AG09319 (cell line): ENCODE measurements at regions not wholly inside any gene's neighbourhood (a gene's known extent, or its start where the extent isn't known, plus 50 kb on each side); places are given as distances from the start of the nearest gene placed in this dataset.
"Not testable (repeated sequence)": the region's sequence is repeated elsewhere in the genome, so short reads cannot be mapped to it uniquely, and the experiment has no call there.

ENCODE experiments used
- DNase-seq: peaks from one replicate; pipeline ENCODE4 v3.0.0-alpha.2; 2010; ENCODE audit warnings: low read depth; ENCODE audit errors: extremely low read depth
- TF ChIP-seq, protein P1 (sequence below): IDR thresholded peaks from 2 replicates; pipeline ENCODE4 v1.5.1; 2011; ENCODE audit warnings: low read depth, mild to moderate bottlenecking, inconsistent platforms, low read length, moderate library complexity

DNA sequence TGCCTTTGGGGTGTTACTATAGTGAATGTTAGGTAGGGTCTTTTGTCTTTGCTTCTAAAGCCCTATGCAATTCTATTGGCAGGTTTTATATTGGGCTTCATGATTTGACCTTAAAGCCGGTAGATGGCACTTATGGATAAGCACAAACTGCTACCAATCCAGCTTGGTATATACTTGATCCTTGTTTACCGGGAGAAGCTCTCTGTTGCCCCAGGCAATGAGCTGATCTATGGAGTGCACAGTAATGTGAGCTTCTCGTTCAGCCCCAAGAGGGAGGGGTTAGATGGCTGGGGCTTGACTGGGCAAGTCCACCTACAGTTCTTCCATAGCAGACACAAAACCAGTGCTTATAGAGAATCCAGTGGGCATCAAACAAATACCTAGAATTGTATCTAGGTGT is 287.2 kb upstream of the CT83 start:
- TF ChIP-seq, protein P1, sequence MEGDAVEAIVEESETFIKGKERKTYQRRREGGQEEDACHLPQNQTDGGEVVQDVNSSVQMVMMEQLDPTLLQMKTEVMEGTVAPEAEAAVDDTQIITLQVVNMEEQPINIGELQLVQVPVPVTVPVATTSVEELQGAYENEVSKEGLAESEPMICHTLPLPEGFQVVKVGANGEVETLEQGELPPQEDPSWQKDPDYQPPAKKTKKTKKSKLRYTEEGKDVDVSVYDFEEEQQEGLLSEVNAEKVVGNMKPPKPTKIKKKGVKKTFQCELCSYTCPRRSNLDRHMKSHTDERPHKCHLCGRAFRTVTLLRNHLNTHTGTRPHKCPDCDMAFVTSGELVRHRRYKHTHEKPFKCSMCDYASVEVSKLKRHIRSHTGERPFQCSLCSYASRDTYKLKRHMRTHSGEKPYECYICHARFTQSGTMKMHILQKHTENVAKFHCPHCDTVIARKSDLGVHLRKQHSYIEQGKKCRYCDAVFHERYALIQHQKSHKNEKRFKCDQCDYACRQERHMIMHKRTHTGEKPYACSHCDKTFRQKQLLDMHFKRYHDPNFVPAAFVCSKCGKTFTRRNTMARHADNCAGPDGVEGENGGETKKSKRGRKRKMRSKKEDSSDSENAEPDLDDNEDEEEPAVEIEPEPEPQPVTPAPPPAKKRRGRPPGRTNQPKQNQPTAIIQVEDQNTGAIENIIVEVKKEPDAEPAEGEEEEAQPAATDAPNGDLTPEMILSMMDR, result no peak
- no peak for DNase-seq

DNA sequence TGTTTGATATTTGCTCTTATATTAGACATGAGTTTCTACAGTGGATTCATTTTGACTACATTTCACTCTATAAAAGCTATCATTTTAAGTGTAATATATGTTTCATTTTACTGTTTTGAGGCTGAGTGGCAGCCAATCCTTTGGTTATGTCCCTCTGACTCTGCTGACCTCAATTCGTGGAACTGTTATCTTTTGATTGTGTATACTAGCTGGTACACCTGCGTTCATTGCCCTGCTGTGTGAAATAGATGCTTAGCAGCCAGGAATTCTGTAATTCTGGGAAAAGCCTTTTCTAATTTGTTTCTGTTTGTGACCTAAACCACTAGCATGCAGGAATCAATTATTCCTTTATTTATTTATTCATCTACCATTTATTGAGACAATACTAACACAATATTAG is 269.4 kb upstream of the CT83 start:
- TF ChIP-seq, protein P1, result no peak
- DNase-seq, result no peak

DNA sequence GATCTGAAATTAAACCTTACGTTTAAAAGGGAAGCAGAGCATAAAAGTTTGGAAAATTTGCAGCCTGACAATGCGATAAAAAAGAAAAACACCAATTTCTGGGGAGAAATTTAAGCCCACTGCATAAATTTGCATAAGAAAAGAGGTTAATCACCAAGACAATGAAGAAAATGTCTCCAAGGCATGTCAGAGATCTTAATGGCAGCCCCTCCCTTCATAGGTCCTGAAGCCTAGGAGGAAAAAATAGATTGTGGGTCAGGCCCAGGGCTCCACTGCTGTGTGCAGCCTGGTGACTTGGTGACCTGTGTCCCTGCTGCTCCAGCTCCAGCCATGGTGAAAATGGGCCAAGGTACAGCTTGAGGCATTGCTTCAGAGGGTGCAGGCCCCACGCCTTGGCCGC is 264.0 kb upstream of the CT83 start:
- DNase-seq, result no peak

DNA sequence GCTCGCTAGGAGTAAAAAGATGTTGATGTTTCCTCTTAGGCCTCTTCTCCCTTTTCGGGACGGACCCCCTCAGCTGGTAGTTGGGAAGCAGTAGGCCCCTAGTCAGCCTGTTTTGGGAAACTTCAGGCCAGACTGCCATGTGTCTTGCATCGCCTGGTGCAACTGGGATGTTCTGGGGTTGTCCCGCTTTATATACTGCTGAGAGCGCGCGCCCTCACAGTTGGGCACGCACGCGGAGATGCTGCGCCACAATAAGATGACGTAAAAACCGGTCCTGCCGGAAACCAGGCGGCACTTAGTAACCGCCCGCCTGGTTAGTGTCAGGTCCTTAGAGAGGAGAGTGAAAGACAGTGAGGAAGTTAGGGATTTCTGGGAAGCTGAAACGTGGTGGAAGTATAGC is 231.3 kb upstream of the CT83 start:
- TF ChIP-seq, protein P1, result no peak
- no peak for DNase-seq

More for the DNA sequence above, 264.0 kb upstream of the CT83 start:
- TF ChIP-seq, protein P1, result no peak

DNA sequence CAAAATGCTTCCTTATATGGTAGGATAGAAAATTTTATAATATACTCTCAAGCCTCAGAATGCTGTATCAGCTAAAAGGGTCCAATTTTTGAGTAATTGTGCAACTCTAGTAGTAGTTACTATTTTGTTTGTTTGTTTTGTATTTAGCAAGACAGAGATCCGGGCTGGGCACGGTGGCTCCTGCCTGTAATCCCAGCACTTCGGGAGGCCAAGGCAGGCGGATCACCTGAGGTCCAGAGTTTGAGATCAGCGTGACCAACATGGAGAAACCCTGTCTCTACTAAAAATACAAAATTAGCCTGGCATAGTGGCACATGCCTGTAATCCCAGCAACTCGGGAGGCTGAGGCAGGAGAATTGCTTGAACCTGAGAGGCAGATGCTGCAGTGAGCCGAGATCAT is 216.8 kb upstream of the CT83 start:
- DNase-seq, result not testable (repeated sequence)

DNA sequence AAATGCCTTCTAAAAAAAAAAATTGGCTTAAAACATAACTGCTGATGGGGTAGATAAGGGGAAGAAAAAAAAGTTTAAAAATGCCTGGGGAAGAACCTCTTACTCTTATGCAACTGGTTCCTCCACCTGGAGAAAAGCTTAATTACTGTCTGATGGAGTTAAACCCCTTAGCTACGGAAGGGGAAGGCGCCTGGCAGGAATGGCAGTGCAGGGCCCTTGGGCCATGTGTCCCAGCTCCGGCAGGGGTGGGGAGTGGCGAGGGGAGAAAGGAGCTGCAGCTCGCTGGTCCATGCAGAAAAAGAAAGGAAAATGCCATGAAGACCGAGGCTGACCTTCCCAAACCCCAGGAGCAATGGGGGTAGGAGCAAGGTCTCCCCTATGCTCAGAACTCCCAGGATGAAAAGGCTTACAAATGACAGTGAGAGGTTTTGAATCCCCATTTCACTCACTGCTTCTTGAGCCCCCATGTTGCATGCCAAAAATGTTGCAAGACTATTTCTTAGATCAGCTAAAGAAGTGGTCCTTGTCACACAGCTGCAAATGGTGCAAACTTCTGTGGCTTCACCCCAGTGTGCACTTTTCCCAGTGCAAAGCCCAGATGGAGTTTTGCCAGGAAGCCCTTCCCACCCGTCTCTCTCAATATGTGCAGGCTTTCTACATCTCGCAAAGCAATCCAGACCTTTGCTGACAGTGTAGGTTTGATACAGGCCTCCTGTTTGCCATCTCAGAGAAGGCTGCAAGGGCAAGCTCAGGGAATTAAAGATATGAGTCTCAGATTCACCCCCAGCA is 204.8 kb upstream of the CT83 start:
- no peak for DNase-seq
- TF ChIP-seq, protein P1, result no peak

DNA sequence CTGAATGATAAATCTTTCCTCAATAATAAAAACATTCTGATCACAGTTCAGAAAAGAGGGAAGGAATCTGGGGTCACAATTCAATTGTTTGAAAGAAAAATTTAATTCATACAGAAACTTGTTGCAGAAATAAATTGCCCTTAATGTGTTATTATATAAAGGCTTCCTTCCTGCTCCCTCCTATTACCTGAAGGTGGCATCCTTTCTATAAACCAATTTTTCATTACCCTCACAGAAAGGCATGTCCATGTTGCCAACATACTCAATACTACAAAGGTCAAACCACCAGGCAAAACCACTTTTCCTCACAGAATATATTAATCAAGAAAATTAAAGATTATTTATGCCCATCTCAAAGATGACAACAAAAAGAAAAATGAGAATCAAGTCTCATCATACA is 194.3 kb upstream of the CT83 start:
- TF ChIP-seq, protein P1, result no peak
- no peak for DNase-seq

DNA sequence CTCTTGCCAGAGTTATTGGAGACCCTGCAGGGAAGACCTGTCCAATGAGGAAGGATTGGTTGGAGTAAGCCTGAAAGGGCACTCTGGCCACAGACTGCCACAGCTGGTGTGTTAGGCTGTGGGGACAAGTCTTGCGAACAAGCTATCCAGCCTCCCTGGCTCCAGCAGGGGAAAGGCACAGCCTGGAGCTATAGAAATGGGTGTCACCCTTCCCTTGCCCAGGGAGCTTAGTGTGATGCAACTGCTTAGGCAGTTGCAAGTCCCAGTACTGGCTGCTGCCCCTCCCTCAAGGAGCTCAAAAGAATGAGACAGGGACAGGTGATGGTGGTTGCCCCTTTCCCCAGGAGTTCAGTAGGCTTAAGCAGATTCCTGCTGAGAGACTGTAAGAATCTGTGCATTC is 165.7 kb upstream of the CT83 start:
- no peak for DNase-seq
- TF ChIP-seq, protein P1, result no peak
